ENCODE measurements at regions not wholly inside any gene's neighbourhood (a gene's known extent, or its start where the extent isn't known, plus 50 kb on each side); places are given as distances from the start of the nearest gene placed in this dataset.

DNA sequence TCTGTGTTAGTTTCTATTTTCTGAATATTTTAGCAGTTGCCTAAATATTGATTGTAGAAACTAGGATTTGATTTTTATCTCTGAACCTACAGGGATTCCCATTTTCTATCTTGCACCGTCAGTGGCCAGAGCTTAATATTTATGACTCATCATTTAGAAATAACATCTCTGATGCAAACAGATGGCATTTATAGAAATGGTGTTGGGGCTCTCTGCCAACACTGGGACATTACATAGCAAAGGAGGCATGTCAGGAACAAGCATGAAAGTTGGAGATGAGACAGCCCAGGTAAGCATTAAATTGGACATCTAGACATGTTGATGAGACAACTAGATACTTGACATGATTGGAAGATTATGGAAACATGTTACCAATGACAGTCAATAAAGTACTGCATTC lies 165.3 kb upstream of the SYT4 start:
- TF ChIP-seq, protein P1, sequence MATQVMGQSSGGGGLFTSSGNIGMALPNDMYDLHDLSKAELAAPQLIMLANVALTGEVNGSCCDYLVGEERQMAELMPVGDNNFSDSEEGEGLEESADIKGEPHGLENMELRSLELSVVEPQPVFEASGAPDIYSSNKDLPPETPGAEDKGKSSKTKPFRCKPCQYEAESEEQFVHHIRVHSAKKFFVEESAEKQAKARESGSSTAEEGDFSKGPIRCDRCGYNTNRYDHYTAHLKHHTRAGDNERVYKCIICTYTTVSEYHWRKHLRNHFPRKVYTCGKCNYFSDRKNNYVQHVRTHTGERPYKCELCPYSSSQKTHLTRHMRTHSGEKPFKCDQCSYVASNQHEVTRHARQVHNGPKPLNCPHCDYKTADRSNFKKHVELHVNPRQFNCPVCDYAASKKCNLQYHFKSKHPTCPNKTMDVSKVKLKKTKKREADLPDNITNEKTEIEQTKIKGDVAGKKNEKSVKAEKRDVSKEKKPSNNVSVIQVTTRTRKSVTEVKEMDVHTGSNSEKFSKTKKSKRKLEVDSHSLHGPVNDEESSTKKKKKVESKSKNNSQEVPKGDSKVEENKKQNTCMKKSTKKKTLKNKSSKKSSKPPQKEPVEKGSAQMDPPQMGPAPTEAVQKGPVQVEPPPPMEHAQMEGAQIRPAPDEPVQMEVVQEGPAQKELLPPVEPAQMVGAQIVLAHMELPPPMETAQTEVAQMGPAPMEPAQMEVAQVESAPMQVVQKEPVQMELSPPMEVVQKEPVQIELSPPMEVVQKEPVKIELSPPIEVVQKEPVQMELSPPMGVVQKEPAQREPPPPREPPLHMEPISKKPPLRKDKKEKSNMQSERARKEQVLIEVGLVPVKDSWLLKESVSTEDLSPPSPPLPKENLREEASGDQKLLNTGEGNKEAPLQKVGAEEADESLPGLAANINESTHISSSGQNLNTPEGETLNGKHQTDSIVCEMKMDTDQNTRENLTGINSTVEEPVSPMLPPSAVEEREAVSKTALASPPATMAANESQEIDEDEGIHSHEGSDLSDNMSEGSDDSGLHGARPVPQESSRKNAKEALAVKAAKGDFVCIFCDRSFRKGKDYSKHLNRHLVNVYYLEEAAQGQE (IDR thresholded peaks at IDR 0.05; ENCODE audit: insufficient read depth in 1 of 2, low read depth in 2 of 2, low read length in 2 of 2) = no peak
- TF ChIP-seq POLR2AphosphoS5 (IDR thresholded peaks at IDR 0.05; ENCODE audit: low read depth, low read length) (no peak), SIN3A (IDR thresholded peaks at IDR 0.05; ENCODE audit: borderline replicate concordance, insufficient read depth, low read length) (no peak), TAF1 (IDR thresholded peaks at IDR 0.05; ENCODE audit: borderline replicate concordance, insufficient read depth, low read length) (no peak)

Measured in PFSK-1 (cell line).